PC-9 (cell line): ENCODE measurements at regions not wholly inside any gene's neighbourhood (a gene's known extent, or its start where the extent isn't known, plus 50 kb on each side); places are given as distances from the start of the nearest gene placed in this dataset.

ENCODE experiments used
- BruUV-seq: library from RNA; stranded (reverse); fragments of 400-500 nt; replicated peaks from 2 replicates; lab custom pipeline; 2021; lab: Mats Ljungman, UMichigan
- CTCF ChIA-PET: fragments of 300-600 bp; sonication (Branson Sonifier 250); formaldehyde crosslinking; loops from one replicate; lab custom pipeline; 2022; ENCODE audit warnings: antibody characterized with exemption; lab: Charles Lee
- POLR2A ChIA-PET: fragments of 300-600 bp; sonication (Branson Sonifier 250); formaldehyde crosslinking; loops from one replicate; lab custom pipeline; 2022; ENCODE audit warnings: antibody characterized with exemption; ENCODE audit not compliant: unreplicated experiment; lab: Charles Lee
- DNase-seq, 2 experiments: peaks; one replicate each; pipeline versions ENCODE4 v3.0.0 to v3.0.0-alpha.2; 2015 to 2022; ENCODE audit warnings: mixed read lengths in 1 of 2
- H2AFZ ChIP-seq: fragments of 200-600 bp; sonication (generic); 2 replicates; pipeline ENCODE4 v1.8.1; 2017; ENCODE audit warnings: antibody characterized with exemption
- H3F3A ChIP-seq: fragments of 200-600 bp; sonication (generic); 2 replicates; pipeline ENCODE4 v1.8.1; 2017; ENCODE audit warnings: antibody characterized with exemption, mild to moderate bottlenecking, low read depth; ENCODE audit not compliant: insufficient read depth
- H3K27ac ChIP-seq: fragments of 200-600 bp; sonication (generic); 2 replicates; pipeline ENCODE4 v1.6.1; 2016; ENCODE audit warnings: mixed run types
- H3K27me3 ChIP-seq: fragments of 200-600 bp; sonication (generic); 2 replicates; pipeline ENCODE4 v1.6.1; 2016; ENCODE audit warnings: low read depth, mixed run types; ENCODE audit not compliant: insufficient read depth
- H3K36me3 ChIP-seq: fragments of 200-600 bp; sonication (generic); 2 replicates; pipeline ENCODE4 v1.6.1; 2016; ENCODE audit warnings: low read depth, mixed run types
- H3K4me1 ChIP-seq: fragments of 200-600 bp; sonication (generic); replicated peaks from 2 replicates; pipeline ENCODE4 v1.6.1; 2016; ENCODE audit warnings: mixed run types; ENCODE audit not compliant: insufficient read depth
- H3K4me2 ChIP-seq: fragments of 200-600 bp; sonication (generic); 2 replicates; pipeline ENCODE4 v1.6.1; 2017; ENCODE audit warnings: mixed run types
- H3K4me3 ChIP-seq: fragments of 200-600 bp; sonication (generic); 2 replicates; pipeline ENCODE4 v1.6.1; 2016; ENCODE audit warnings: mixed run types
- H3K79me2 ChIP-seq: fragments of 200-600 bp; sonication (generic); 2 replicates; pipeline ENCODE4 v1.6.1; 2017; ENCODE audit warnings: low read depth, mixed run types
- H3K9me2 ChIP-seq: fragments of 200-600 bp; sonication (generic); 2 replicates; pipeline ENCODE4 v1.8.1; 2017; ENCODE audit warnings: mild to moderate bottlenecking; ENCODE audit not compliant: insufficient read depth
- H3K9me3 ChIP-seq: fragments of 200-600 bp; sonication (generic); 2 replicates; pipeline ENCODE4 v1.8.1; 2016; ENCODE audit warnings: low read depth; ENCODE audit not compliant: insufficient read depth
- H4K20me1 ChIP-seq: fragments of 200-600 bp; sonication (generic); 2 replicates; pipeline ENCODE4 v1.8.1; 2017; ENCODE audit not compliant: insufficient read depth
- CTCF ChIP-seq: fragments of 200-600 bp; sonication (generic); conservative IDR thresholded peaks from 2 replicates; pipeline ENCODE4 v1.6.1; 2017; ENCODE audit warnings: mixed run types, antibody characterized with exemption, mild to moderate bottlenecking, moderate library complexity
- EZH2 ChIP-seq: fragments of 200-600 bp; sonication (generic); IDR thresholded peaks from 2 replicates; pipeline ENCODE4 v1.8.0; 2017; ENCODE audit warnings: antibody characterized with exemption, low read depth
- intact Hi-C: fragments of 100-400 bp; cut with micrococcal nuclease; formaldehyde crosslinking; loops from one replicate; pipeline ENCODE4 v1.10.0; 2022; ENCODE audit not compliant: unreplicated experiment

GRCh38 chr18:56314396-56314795 lies 324.0 kb downstream of the TXNL1 start:
- no peaks in the 10 kb centered on the region for H3K27me3 ChIP-seq
- no peaks in the 10 kb centered on the region; the same call in 1 of the 2 replicates for H3K9me2 ChIP-seq
- no peak for TF ChIP-seq CTCF
- TF ChIP-seq EZH2: no peak
- no peak overlapping the region for H3K4me2 ChIP-seq
- no peaks in the 10 kb centered on the region for H4K20me1 ChIP-seq
- CTCF ChIA-PET: no interaction called here
- H3F3A ChIP-seq: no peaks in the 10 kb centered on the region
- no peak overlapping the region for H2AFZ ChIP-seq
- intact Hi-C loops: no loop called here
- H3K9me3 ChIP-seq: no peaks in the 10 kb centered on the region
- no peaks in the 10 kb centered on the region for H3K36me3 ChIP-seq
- POLR2A ChIA-PET: no interaction called here
- no peaks in the 10 kb centered on the region for H3K4me1 ChIP-seq
- H3K4me3 ChIP-seq: no peak overlapping the region
- H3K79me2 ChIP-seq: no peaks in the 10 kb centered on the region
- BruUV-seq: no TSS peak
- H3K27ac ChIP-seq: no peak overlapping the region
- no peak for DNase-seq

- Histone ChIP-seq H3K9me3 (no peaks in the 10 kb centered on the region), H3K79me2 (no peaks in the 10 kb centered on the region), H3K4me3 (no peak overlapping the region), H3K9me2 (no peaks in the 10 kb centered on the region; the same call in 1 of the 2 replicates), H3K36me3 (no peaks in the 10 kb centered on the region), H3K4me1 (no peaks in the 10 kb centered on the region), H4K20me1 (no peaks in the 10 kb centered on the region), H3K27ac (no peak overlapping the region), H3F3A (no peaks in the 10 kb centered on the region), H3K4me2 (no peak overlapping the region), H2AFZ (no peak overlapping the region), H3K27me3 (no peaks in the 10 kb centered on the region)
- no peak for DNase-seq
- no peak for TF ChIP-seq EZH2
- TF ChIP-seq CTCF: no peak
- POLR2A ChIA-PET: no interaction called here
- CTCF ChIA-PET: no interaction called here
- intact Hi-C loops: no loop called here
- BruUV-seq: no TSS peak
Measured at GRCh38 chr18:56312551-56313335, 325.6 kb downstream of the TXNL1 start.

GRCh38 chr18:56309104-56309503 lies 329.3 kb downstream of the TXNL1 start:
- Histone ChIP-seq H3F3A (no peaks in the 10 kb centered on the region), H3K9me2 (no peaks in the 10 kb centered on the region; the same call in 1 of the 2 replicates), H2AFZ (no peak overlapping the region), H4K20me1 (no peaks in the 10 kb centered on the region), H3K27me3 (no peaks in the 10 kb centered on the region), H3K79me2 (no peaks in the 10 kb centered on the region), H3K27ac (no peak overlapping the region), H3K4me1 (no peaks in the 10 kb centered on the region), H3K4me3 (no peak overlapping the region), H3K4me2 (no peak overlapping the region), H3K36me3 (no peaks in the 10 kb centered on the region), H3K9me3 (no peaks in the 10 kb centered on the region)
- CTCF ChIA-PET: no interaction called here
- intact Hi-C loops: no loop called here
- no peak for DNase-seq
- POLR2A ChIA-PET: no interaction called here
- BruUV-seq: no TSS peak
- TF ChIP-seq EZH2: no peak
- no peak for TF ChIP-seq CTCF
